ENCODE measurements at regions not wholly inside any gene's neighbourhood (a gene's known extent, or its start where the extent isn't known, plus 50 kb on each side); places are given as distances from the start of the nearest gene placed in this dataset.

GRCh38 chr15:87193481-87193880, 1063.1 kb downstream of the NTRK3 start:
- Histone ChIP-seq H3K4me1 (ENCODE audit: control insufficient read depth in 1 of 2, insufficient read depth in 2 of 2, low read length in 2 of 2) (no peaks in the 10 kb centered on the region), H2AFZ (ENCODE audit: low read depth, low read length, poor library complexity, severe bottlenecking) (no peak overlapping the region), H3K9me2 (ENCODE audit: insufficient read depth) (no peaks in the 10 kb centered on the region), H3K4me2 (ENCODE audit: low read length) (no peak overlapping the region), H3K79me2 (ENCODE audit: insufficient read depth, low read length) (no peaks in the 10 kb centered on the region), H4K20me1 (ENCODE audit: insufficient read depth) (no peaks in the 10 kb centered on the region), H3K9ac (ENCODE audit: low read length) (no peak overlapping the region), H3K4me3 (replicated peaks in 1 of 2; ENCODE audit: low read depth in 1 of 2, low read length in 2 of 2) (no peak overlapping the region), H3K36me3 (ENCODE audit: control insufficient read depth in 1 of 2, insufficient read depth in 2 of 2, low read length in 2 of 2) (no peaks in the 10 kb centered on the region), H3K27ac (ENCODE audit: low read depth, low read length) (no peak overlapping the region), H3K27me3 (ENCODE audit: insufficient read depth, low read length) (no peaks in the 10 kb centered on the region), H3K9me3 (ENCODE audit: control insufficient read depth in 1 of 2, insufficient read depth in 1 of 2, low read depth in 1 of 2, low read length in 2 of 2) (peaks cover 10 to 22% of the 10 kb centered on the region in 2 experiments; a peak in 2 of 4 replicates)
- DNase-seq (ENCODE audit: low read depth, low spot score), result no peak
- no TSS peak for BruUV-seq (replicated peaks)
- no peak for TF ChIP-seq POLR2A (IDR thresholded peaks at IDR 0.05; ENCODE audit: borderline replicate concordance, extremely low read depth, insufficient read depth, insufficient read length)
- no peak for TF ChIP-seq POLR2AphosphoS5 (IDR thresholded peaks at IDR 0.05; ENCODE audit: low read depth, low read length)
- TF ChIP-seq ATF3 (IDR thresholded peaks at IDR 0.05), result no peak
- TF ChIP-seq ZFX (IDR thresholded peaks at IDR 0.05), result no peak
- TF ChIP-seq EGR1 (IDR thresholded peaks at IDR 0.05; ENCODE audit: low read depth), result no peak
- TF ChIP-seq YY1 (IDR thresholded peaks at IDR 0.05; ENCODE audit: extremely low read depth, insufficient replicate concordance, low read depth, low read length), result no peak
- no peak for TF ChIP-seq SP1 (IDR thresholded peaks at IDR 0.05; ENCODE audit: low read depth)
- no peak for TF ChIP-seq CEBPB (IDR thresholded peaks at IDR 0.05; ENCODE audit: low read depth)
- no peak for TF ChIP-seq MAX (IDR thresholded peaks at IDR 0.05)
- TF ChIP-seq CBX3 (IDR thresholded peaks at IDR 0.05; ENCODE audit: low read depth), result no peak
- TF ChIP-seq TCF7L2 (IDR thresholded peaks at IDR 0.05; ENCODE audit: borderline replicate concordance, extremely low read depth, insufficient read depth, insufficient read length), result no peak
- no peak for TF ChIP-seq EZH2 (IDR thresholded peaks at IDR 0.05)
- no peak for TF ChIP-seq SIN3A (IDR thresholded peaks at IDR 0.05; ENCODE audit: low read depth)
- intact Hi-C loops (cut with micrococcal nuclease), result no loop called here
- CTCF ChIA-PET, result no interaction called here
- POLR2A ChIA-PET, result no interaction called here
- RAD21 ChIA-PET (ENCODE audit: low non-redundant PET in 1 of 2, low total read pairs in 2 of 2, uncharacterized antibody in 2 of 2, unreplicated experiment in 2 of 2), result no interaction called here
- ATAC-seq, result no peak

GRCh38 chr15:87167706-87168105, 1088.0 kb downstream of the AGBL1 start:
- Histone ChIP-seq H3K4me2 (ENCODE audit: low read length) (no peak overlapping the region), H3K79me2 (ENCODE audit: insufficient read depth, low read length) (no peaks in the 10 kb centered on the region), H3K27me3 (ENCODE audit: insufficient read depth, low read length) (no peaks in the 10 kb centered on the region), H3K36me3 (ENCODE audit: control insufficient read depth in 1 of 2, insufficient read depth in 2 of 2, low read length in 2 of 2) (no peaks in the 10 kb centered on the region), H3K9me2 (ENCODE audit: insufficient read depth) (no peaks in the 10 kb centered on the region), H3K9ac (ENCODE audit: low read length) (no peak overlapping the region), H3K4me1 (ENCODE audit: control insufficient read depth in 1 of 2, insufficient read depth in 2 of 2, low read length in 2 of 2) (no peaks in the 10 kb centered on the region), H3K27ac (ENCODE audit: low read depth, low read length) (no peak overlapping the region), H3K4me3 (replicated peaks in 1 of 2; ENCODE audit: low read depth in 1 of 2, low read length in 2 of 2) (no peak overlapping the region), H4K20me1 (ENCODE audit: insufficient read depth) (no peaks in the 10 kb centered on the region), H2AFZ (ENCODE audit: low read depth, low read length, poor library complexity, severe bottlenecking) (no peak overlapping the region), H3K9me3 (ENCODE audit: control insufficient read depth in 1 of 2, insufficient read depth in 1 of 2, low read depth in 1 of 2, low read length in 2 of 2) (peaks cover 6 to 33% of the 10 kb centered on the region in 2 experiments; a peak in 2 of 4 replicates)
- CTCF ChIA-PET, result no interaction called here
- DNase-seq (ENCODE audit: low read depth, low spot score) (no peak), ATAC-seq (no peak)
- BruUV-seq (replicated peaks), result no TSS peak
- RAD21 ChIA-PET (ENCODE audit: low non-redundant PET in 1 of 2, low total read pairs in 2 of 2, uncharacterized antibody in 2 of 2, unreplicated experiment in 2 of 2), result no interaction called here
- POLR2A ChIA-PET, result no interaction called here
- intact Hi-C loops (cut with micrococcal nuclease), result no loop called here
- no peak for TF ChIP-seq CEBPB (IDR thresholded peaks at IDR 0.05; ENCODE audit: low read depth)
- TF ChIP-seq ELF1 (IDR thresholded peaks at IDR 0.05; ENCODE audit: borderline replicate concordance, low read depth), result no peak
- TF ChIP-seq EZH2 (IDR thresholded peaks at IDR 0.05), result no peak
- no peak for TF ChIP-seq JUND (IDR thresholded peaks at IDR 0.05)
- no peak for TF ChIP-seq REST (IDR thresholded peaks at IDR 0.05; ENCODE audit: low read depth)
- no peak for TF ChIP-seq ZBTB33 (IDR thresholded peaks at IDR 0.05; ENCODE audit: extremely low read depth, insufficient replicate concordance, low read length)
- TF ChIP-seq YY1 (IDR thresholded peaks at IDR 0.05; ENCODE audit: extremely low read depth, insufficient replicate concordance, low read depth, low read length), result no peak
